ENCODE measurements at regions not wholly inside any gene's neighbourhood (a gene's known extent, or its start where the extent isn't known, plus 50 kb on each side); places are given as distances from the start of the nearest gene placed in this dataset.

GRCh38 chr10:10205906-10206305 lies 811.8 kb upstream of the CELF2 start:
- no peak for TF ChIP-seq EZH2 (IDR thresholded peaks at IDR 0.05)
- no peak for TF ChIP-seq CTCF (IDR thresholded peaks at IDR 0.05)
- no peak for TF ChIP-seq EZH2phosphoT487 (IDR thresholded peaks at IDR 0.05)

All from neural progenitor cell (in vitro differentiated cells).